Osteoblast (primary cell): ENCODE measurements at regions not wholly inside any gene's neighbourhood (a gene's known extent, or its start where the extent isn't known, plus 50 kb on each side); places are given as distances from the start of the nearest gene placed in this dataset.
"Not testable (repeated sequence)": the region's sequence is repeated elsewhere in the genome, so short reads cannot be mapped to it uniquely, and the experiment has no call there.

ENCODE experiments used
- DNase-seq: peaks from one replicate; pipeline ENCODE4 v3.0.0; 2011; ENCODE audit warnings: low spot score, mixed read lengths; ENCODE audit not compliant: insufficient read length; ENCODE audit errors: missing footprints
- H2AFZ ChIP-seq: 2 replicates; pipeline ENCODE4 v1.6.0; 2011; ENCODE audit warnings: mild to moderate bottlenecking, low read length
- H3K27ac ChIP-seq: 2 replicates; pipeline ENCODE4 v1.5.1; 2011; ENCODE audit warnings: mild to moderate bottlenecking, low read depth, low read length, moderate library complexity
- H3K27me3 ChIP-seq: 2 replicates; pipeline ENCODE4 v1.6.0; 2012; ENCODE audit warnings: mild to moderate bottlenecking, control low read depth, inconsistent platforms, low read length, moderate library complexity; ENCODE audit not compliant: insufficient read depth
- H3K36me3 ChIP-seq: 2 replicates; pipeline ENCODE4 v1.5.1; 2011; ENCODE audit warnings: mild to moderate bottlenecking, low read length, control low read depth, moderate library complexity; ENCODE audit not compliant: insufficient read depth
- H3K4me1 ChIP-seq: 2 replicates; pipeline ENCODE4 v1.5.1; 2011; ENCODE audit warnings: mild to moderate bottlenecking, low read length, control low read depth, moderate library complexity; ENCODE audit not compliant: insufficient read depth
- H3K4me2 ChIP-seq: 2 replicates; pipeline ENCODE4 v1.6.0; 2011; ENCODE audit warnings: mild to moderate bottlenecking, low read length; ENCODE audit not compliant: insufficient read depth
- H3K4me3 ChIP-seq: fragments of 200-600 bp; sonication (generic); 3 replicates; pipeline ENCODE4 v1.5.1; 2012; ENCODE audit warnings: mild to moderate bottlenecking, low read length, inconsistent platforms; ENCODE audit not compliant: insufficient read depth
- H3K79me2 ChIP-seq: 2 replicates; pipeline ENCODE4 v1.6.0; 2012; ENCODE audit warnings: mild to moderate bottlenecking, low read length, control low read depth, inconsistent platforms; ENCODE audit not compliant: insufficient read depth
- H3K9me3 ChIP-seq: 2 replicates; pipeline ENCODE4 v1.5.1; 2011; ENCODE audit warnings: low read depth, low read length, control low read depth
- H4K20me1 ChIP-seq: 2 replicates; pipeline ENCODE4 v1.6.0; 2012; ENCODE audit warnings: mild to moderate bottlenecking, low read length, control low read depth; ENCODE audit not compliant: insufficient read depth
- TF ChIP-seq, protein P1 (sequence below): IDR thresholded peaks from 2 replicates; pipeline ENCODE4 v1.5.1; 2011; ENCODE audit warnings: mild to moderate bottlenecking, low read depth, low read length, moderate library complexity; ENCODE audit errors: extremely low read depth

DNA sequence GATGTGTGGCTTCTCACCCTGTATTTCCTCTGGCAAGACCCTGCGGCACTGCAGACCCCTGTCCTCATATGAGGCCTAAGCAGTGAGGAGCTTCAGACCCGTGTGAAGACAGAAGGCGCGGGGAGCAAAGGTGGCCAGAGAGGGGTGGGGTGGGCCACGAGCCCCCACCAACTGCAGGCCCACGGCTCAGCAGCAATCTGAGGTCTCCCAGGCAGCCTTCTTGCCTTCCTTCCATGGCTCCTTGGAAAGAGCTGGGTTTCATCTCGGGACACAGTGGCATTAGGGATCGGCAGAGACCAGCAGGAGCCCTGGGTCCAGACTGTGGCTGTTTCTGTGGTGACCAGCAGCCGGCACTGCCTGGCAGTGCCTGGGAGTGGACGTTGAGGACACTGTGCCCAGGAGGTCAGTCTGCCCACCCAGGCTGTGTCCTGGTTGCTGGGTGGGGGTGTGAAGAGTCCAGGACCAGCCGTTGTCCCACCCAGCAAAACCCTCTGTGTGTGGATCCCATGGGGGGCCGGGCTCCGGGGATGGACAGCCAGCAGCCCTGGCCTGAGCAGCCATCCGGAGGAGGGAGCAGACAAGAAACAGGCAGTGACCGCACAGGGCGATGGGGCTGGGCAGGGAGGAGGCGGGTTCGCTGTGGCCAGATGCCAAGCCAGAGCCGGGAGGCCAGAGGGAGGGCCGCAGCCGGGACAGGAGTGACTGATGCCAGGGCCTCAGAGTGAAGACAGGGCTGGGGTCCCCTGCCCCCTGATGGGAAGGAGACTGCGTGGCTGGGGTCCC lies 73.8 kb downstream of the RRM2 start:
- Histone ChIP-seq H3K27ac (no peak overlapping the region), H3K36me3 (no peaks in the 10 kb centered on the region), H3K79me2 (no peaks in the 10 kb centered on the region), H3K4me3 (no peak overlapping the region), H3K4me1 (peaks cover 8% of the 10 kb centered on the region), H3K27me3 (no peaks in the 10 kb centered on the region), H3K9me3 (no peaks in the 10 kb centered on the region), H3K4me2 (no peak overlapping the region), H2AFZ (peak overlapping the region; percentile 32), H4K20me1 (no peaks in the 10 kb centered on the region)
- peak; percentile 80 for DNase-seq
- TF ChIP-seq, protein P1, sequence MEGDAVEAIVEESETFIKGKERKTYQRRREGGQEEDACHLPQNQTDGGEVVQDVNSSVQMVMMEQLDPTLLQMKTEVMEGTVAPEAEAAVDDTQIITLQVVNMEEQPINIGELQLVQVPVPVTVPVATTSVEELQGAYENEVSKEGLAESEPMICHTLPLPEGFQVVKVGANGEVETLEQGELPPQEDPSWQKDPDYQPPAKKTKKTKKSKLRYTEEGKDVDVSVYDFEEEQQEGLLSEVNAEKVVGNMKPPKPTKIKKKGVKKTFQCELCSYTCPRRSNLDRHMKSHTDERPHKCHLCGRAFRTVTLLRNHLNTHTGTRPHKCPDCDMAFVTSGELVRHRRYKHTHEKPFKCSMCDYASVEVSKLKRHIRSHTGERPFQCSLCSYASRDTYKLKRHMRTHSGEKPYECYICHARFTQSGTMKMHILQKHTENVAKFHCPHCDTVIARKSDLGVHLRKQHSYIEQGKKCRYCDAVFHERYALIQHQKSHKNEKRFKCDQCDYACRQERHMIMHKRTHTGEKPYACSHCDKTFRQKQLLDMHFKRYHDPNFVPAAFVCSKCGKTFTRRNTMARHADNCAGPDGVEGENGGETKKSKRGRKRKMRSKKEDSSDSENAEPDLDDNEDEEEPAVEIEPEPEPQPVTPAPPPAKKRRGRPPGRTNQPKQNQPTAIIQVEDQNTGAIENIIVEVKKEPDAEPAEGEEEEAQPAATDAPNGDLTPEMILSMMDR: peak; percentile 20

DNA sequence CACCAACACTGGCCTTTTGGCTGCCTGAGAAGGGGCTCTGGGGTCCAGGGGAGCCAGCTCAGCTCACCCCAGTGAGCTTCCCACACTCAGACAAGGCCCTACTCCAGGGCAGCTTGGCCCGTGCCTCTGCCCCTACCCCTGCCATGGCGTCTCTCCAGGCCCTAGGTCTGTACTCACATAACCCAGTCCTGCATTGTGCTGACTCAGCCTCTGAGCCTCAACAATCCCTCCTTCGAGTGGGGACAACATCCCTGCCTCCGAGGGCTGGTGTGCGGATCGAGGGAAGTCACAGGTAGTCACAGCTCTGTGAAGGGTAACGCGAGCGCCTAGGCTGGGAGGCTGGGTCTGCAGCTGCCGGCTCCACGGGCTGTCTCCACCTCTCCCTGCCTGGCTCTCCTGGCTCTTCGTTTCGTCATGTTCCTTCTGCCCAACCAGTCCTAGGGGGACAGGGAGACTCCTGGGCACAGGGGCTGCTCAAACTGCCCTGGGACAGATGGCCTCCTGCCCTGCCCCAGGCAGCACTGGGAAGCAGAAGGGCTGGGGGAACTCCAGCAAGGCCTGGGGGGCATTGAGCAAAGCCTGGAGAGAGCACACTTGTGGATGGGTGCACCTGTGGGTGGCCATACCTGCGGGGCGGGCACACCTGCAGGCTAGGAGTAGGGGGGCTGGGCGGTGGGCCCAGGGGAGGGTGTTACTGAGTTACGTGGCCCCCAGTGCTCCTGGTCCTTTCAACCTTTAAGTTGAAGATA lies 74.6 kb downstream of the RRM2 start:
- H3K36me3 ChIP-seq: no peaks in the 10 kb centered on the region
- H3K27me3 ChIP-seq: no peaks in the 10 kb centered on the region
- no peaks in the 10 kb centered on the region for H3K79me2 ChIP-seq
- DNase-seq: peak; percentile 59
- no peaks in the 10 kb centered on the region for H4K20me1 ChIP-seq
- no peak overlapping the region for H2AFZ ChIP-seq
- H3K4me1 ChIP-seq: peaks cover 8% of the 10 kb centered on the region
- no peak overlapping the region for H3K27ac ChIP-seq
- no peak overlapping the region for H3K4me2 ChIP-seq
- TF ChIP-seq, protein P1: no peak
- no peak overlapping the region for H3K4me3 ChIP-seq
- H3K9me3 ChIP-seq: no peaks in the 10 kb centered on the region

GRCh38 chr2:10197697-10198076 lies 75.1 kb downstream of the RRM2 start:
- Histone ChIP-seq H3K9me3 (no peaks in the 10 kb centered on the region), H3K4me2 (no peak overlapping the region), H4K20me1 (no peaks in the 10 kb centered on the region), H3K27me3 (no peaks in the 10 kb centered on the region), H3K4me3 (no peak overlapping the region), H2AFZ (no peak overlapping the region), H3K36me3 (no peaks in the 10 kb centered on the region), H3K79me2 (no peaks in the 10 kb centered on the region), H3K27ac (no peak overlapping the region), H3K4me1 (peaks cover 9% of the 10 kb centered on the region)
- peak; percentile 61 for DNase-seq
- TF ChIP-seq, protein P1: no peak

- H3K27me3 ChIP-seq, DNase-seq, H3K27ac ChIP-seq, H2AFZ ChIP-seq, H3K36me3 ChIP-seq, H3K9me3 ChIP-seq, H3K79me2 ChIP-seq, H3K4me3 ChIP-seq, H4K20me1 ChIP-seq, H3K4me2 ChIP-seq: not testable (repeated sequence)
- H3K4me1 ChIP-seq: peaks cover 15% of the 10 kb centered on the region
These were observed 75.9 kb downstream of the RRM2 start for GRCh38 chr2:10198482-10198881.
